Ishikawa (cell line): ENCODE measurements at regions not wholly inside any gene's neighbourhood (a gene's known extent, or its start where the extent isn't known, plus 50 kb on each side); places are given as distances from the start of the nearest gene placed in this dataset.

Source experiments
- FOXM1 ChIP-seq: IDR thresholded peaks from 2 replicates; pipeline ENCODE4 v1.6.1; 2012; ENCODE audit warnings: low read depth, borderline replicate concordance
- TEAD4 ChIP-seq: IDR thresholded peaks from 2 replicates; pipeline ENCODE4 v1.6.1; 2012
- TF ChIP-seq, protein P1 (sequence below): IDR thresholded peaks from 2 replicates; pipeline ENCODE4 v1.6.1; 2012

DNA sequence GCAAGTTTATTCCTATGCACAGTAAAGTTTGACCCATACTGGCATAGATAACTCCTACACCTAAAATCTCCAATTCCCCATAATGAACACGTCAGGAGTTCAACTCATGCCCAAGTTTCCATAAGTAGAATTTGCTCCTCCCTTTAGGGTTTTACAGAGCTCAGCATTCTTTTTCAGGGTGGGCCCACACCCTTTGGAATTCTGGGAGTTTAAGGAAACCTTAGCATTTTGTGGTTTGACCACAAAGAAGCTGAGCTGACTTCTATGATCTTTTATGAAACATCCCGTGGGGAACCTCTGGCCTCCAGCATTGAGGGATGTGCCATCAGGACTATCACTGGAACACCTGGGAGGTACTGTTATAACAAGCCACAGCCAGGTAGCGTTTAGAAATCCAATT lies 220.6 kb upstream of the MAP3K1 start:
- TF ChIP-seq, protein P1, sequence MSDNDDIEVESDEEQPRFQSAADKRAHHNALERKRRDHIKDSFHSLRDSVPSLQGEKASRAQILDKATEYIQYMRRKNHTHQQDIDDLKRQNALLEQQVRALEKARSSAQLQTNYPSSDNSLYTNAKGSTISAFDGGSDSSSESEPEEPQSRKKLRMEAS: no peak
- TF ChIP-seq FOXM1 (no peak), TEAD4 (no peak)
